A673 (cell line): ENCODE measurements at regions not wholly inside any gene's neighbourhood (a gene's known extent, or its start where the extent isn't known, plus 50 kb on each side); places are given as distances from the start of the nearest gene placed in this dataset.

Experiments used
- CTCF ChIP-seq: fragments of 300-800, 200-600 bp; sonication (generic); conservative IDR thresholded peaks from 2 replicates; pipeline ENCODE4 v1.5.1; 2017; ENCODE audit warnings: low read depth, mild to moderate bottlenecking, antibody characterized with exemption, low read length, moderate library complexity, mixed read lengths
- EZH2 ChIP-seq: fragments of 200-600 bp; sonication (generic); IDR thresholded peaks from 2 replicates; pipeline ENCODE4 v1.6.1; 2017; ENCODE audit warnings: borderline replicate concordance, low read depth, mild to moderate bottlenecking, mixed read lengths, antibody characterized with exemption, low read length; ENCODE audit not compliant: poor library complexity, severe bottlenecking

GRCh38 chr13:73820688-73821087 is 313.5 kb downstream of the KLF12 start:
- TF ChIP-seq CTCF (no peak), EZH2 (no peak)
